NCI-H146 treated with DMSO at 0.1 percent for 48 hours (cell line): ENCODE measurements at regions not wholly inside any gene's neighbourhood (a gene's known extent, or its start where the extent isn't known, plus 50 kb on each side); places are given as distances from the start of the nearest gene placed in this dataset.
A peak's percentile ranks its signal among the peaks of the same experiment; 100 is the strongest.

Experiments
- DNase-seq: peaks from one replicate; lab custom pipeline; 2025; ENCODE audit not compliant: unreplicated experiment; lab: John Stamatoyannopoulos, UW

GRCh38 chr15:58269455-58270414 is 131.6 kb downstream of the AQP9 start:
- no peak for DNase-seq

- DNase-seq = no peak
Observed at GRCh38 chr15:58271410-58271809, 133.2 kb downstream of the AQP9 start.

GRCh38 chr15:58273104-58273503 is 134.9 kb downstream of the AQP9 start:
- no peak for DNase-seq

- no peak for DNase-seq
Observed at GRCh38 chr15:58274885-58275284, 136.7 kb downstream of the AQP9 start.

GRCh38 chr15:58275785-58276184 is 137.6 kb downstream of the AQP9 start:
- DNase-seq = no peak

GRCh38 chr15:58276924-58277323 is 138.7 kb downstream of the AQP9 start:
- DNase-seq = no peak

GRCh38 chr15:58277333-58277732 is 139.2 kb downstream of the AQP9 start:
- DNase-seq = no peak

GRCh38 chr15:58279106-58279505 is 140.9 kb downstream of the AQP9 start:
- DNase-seq = no peak

GRCh38 chr15:58279654-58280053 is 141.5 kb downstream of the AQP9 start:
- DNase-seq = no peak

- DNase-seq = no peak
Observed at GRCh38 chr15:58282060-58282708, 144.0 kb downstream of the AQP9 start.

- no peak for DNase-seq
Observed at GRCh38 chr15:58283302-58283701, 145.1 kb downstream of the AQP9 start.

- no peak for DNase-seq
Observed at GRCh38 chr15:58284293-58284692, 146.1 kb downstream of the AQP9 start.

- no peak for DNase-seq
Observed at GRCh38 chr15:58285212-58285920, 146.4 kb upstream of the LIPC start.

GRCh38 chr15:58285921-58286278 is 145.9 kb upstream of the LIPC start:
- DNase-seq = no peak

GRCh38 chr15:58286523-58286922 is 145.3 kb upstream of the LIPC start:
- no peak for DNase-seq

GRCh38 chr15:58287891-58288290 is 143.9 kb upstream of the LIPC start:
- DNase-seq = no peak

- DNase-seq = no peak
Observed at GRCh38 chr15:58288592-58288991, 143.2 kb upstream of the LIPC start.

GRCh38 chr15:58291848-58292247 is 139.9 kb upstream of the LIPC start:
- DNase-seq = no peak

- no peak for DNase-seq
Observed at GRCh38 chr15:58292751-58293175, 139.0 kb upstream of the LIPC start.

GRCh38 chr15:58293622-58294550 is 137.9 kb upstream of the LIPC start:
- DNase-seq = peak; percentile 15
